ENCODE measurements at regions not wholly inside any gene's neighbourhood (a gene's known extent, or its start where the extent isn't known, plus 50 kb on each side); places are given as distances from the start of the nearest gene placed in this dataset.
A peak's percentile ranks its signal among the peaks of the same experiment; 100 is the strongest.

- TF ChIP-seq POLR2AphosphoS5 (IDR thresholded peaks at IDR 0.05) (peak in 1 of 4 donors; percentile 38), EP300 (IDR thresholded peaks at IDR 0.05) (no peak), POLR2A (IDR thresholded peaks at IDR 0.05) (no peak)
- H3K9me3 ChIP-seq, result no peaks in the 10 kb centered on the region
- intact Hi-C loops (cut with DNase I), result no loop called here
- no peaks in the 10 kb centered on the region for H3K27me3 ChIP-seq
- no peaks in the 10 kb centered on the region for H3K36me3 ChIP-seq
- no peak overlapping the region for H3K4me3 ChIP-seq
- no peak for DNase-seq
- peaks cover 0 to 17% (median 14%) of the 10 kb centered on the region in 4 donors for H3K4me1 ChIP-seq
- 33 to 61% methylated on average over 12 of the region's 12 CpGs for WGBS, 2 donors
- peak overlapping the region in 1 of 4 donors; percentile 55 for H3K27ac ChIP-seq
Observed at GRCh38 chr13:44259045-44260027, 114.3 kb upstream of the SERP2 start.

- no peaks in the 10 kb centered on the region for H3K9me3 ChIP-seq
- WGBS, 2 donors, result 97% methylated on average over 2 of the region's 2 CpGs
- no peaks in the 10 kb centered on the region for H3K27me3 ChIP-seq
- H3K27ac ChIP-seq, result peak overlapping the region in 1 of 4 donors; percentile 55
- H3K4me3 ChIP-seq, result no peak overlapping the region
- TF ChIP-seq CTCF (IDR thresholded peaks at IDR 0.05) (no peak), POLR2A (IDR thresholded peaks at IDR 0.05) (no peak), EP300 (IDR thresholded peaks at IDR 0.05) (no peak), POLR2AphosphoS5 (IDR thresholded peaks at IDR 0.05) (no peak)
- H3K36me3 ChIP-seq, result no peaks in the 10 kb centered on the region
- DNase-seq, result no peak
- H3K4me1 ChIP-seq, result peaks cover 0 to 17% (median 14%) of the 10 kb centered on the region in 4 donors
- intact Hi-C loops (cut with DNase I), result no loop called here
Observed at GRCh38 chr13:44260336-44260735, 113.3 kb upstream of the SERP2 start.

GRCh38 chr13:44263751-44264620 lies 109.6 kb upstream of the SERP2 start:
- H3K36me3 ChIP-seq, result no peaks in the 10 kb centered on the region
- H3K9me3 ChIP-seq, result no peaks in the 10 kb centered on the region
- TF ChIP-seq EP300 (IDR thresholded peaks at IDR 0.05) (no peak), CTCF (IDR thresholded peaks at IDR 0.05) (no peak), POLR2A (IDR thresholded peaks at IDR 0.05) (no peak), POLR2AphosphoS5 (IDR thresholded peaks at IDR 0.05) (no peak)
- DNase-seq, result no peak
- WGBS, 2 donors, result 89 to 90% methylated on average over 20 of the region's 20 CpGs
- H3K4me1 ChIP-seq, result peaks cover 0 to 13% (median 8%) of the 10 kb centered on the region in 4 donors
- no peak overlapping the region for H3K4me3 ChIP-seq
- no peaks in the 10 kb centered on the region for H3K27me3 ChIP-seq
- no peak overlapping the region for H3K27ac ChIP-seq
- intact Hi-C loops (cut with DNase I), result no loop called here

- no peaks in the 10 kb centered on the region for H3K27me3 ChIP-seq
- no peaks in the 10 kb centered on the region for H3K9me3 ChIP-seq
- WGBS, 2 donors, result 91% methylated on average over 3 of the region's 3 CpGs
- H3K27ac ChIP-seq, result no peak overlapping the region
- TF ChIP-seq POLR2A (IDR thresholded peaks at IDR 0.05) (no peak), EP300 (IDR thresholded peaks at IDR 0.05) (no peak), POLR2AphosphoS5 (IDR thresholded peaks at IDR 0.05) (no peak), CTCF (IDR thresholded peaks at IDR 0.05) (no peak)
- no peaks in the 10 kb centered on the region for H3K36me3 ChIP-seq
- DNase-seq, result no peak
- intact Hi-C loops (cut with DNase I), result no loop called here
- H3K4me1 ChIP-seq, result peaks cover 0 to 18% (median 15%) of the 10 kb centered on the region in 4 donors
- H3K4me3 ChIP-seq, result no peak overlapping the region
Observed at GRCh38 chr13:44266305-44266704, 107.3 kb upstream of the SERP2 start.

GRCh38 chr13:44266772-44267171 lies 106.9 kb upstream of the SERP2 start:
- no peaks in the 10 kb centered on the region for H3K9me3 ChIP-seq
- intact Hi-C loops (cut with DNase I), result no loop called here
- H3K4me3 ChIP-seq, result no peak overlapping the region
- H3K4me1 ChIP-seq, result peaks cover 0 to 22% (median 20%) of the 10 kb centered on the region in 4 donors
- WGBS, 2 donors, result 96 to 98% methylated on average over 1 of the region's 1 CpG
- TF ChIP-seq CTCF (IDR thresholded peaks at IDR 0.05) (no peak), POLR2A (IDR thresholded peaks at IDR 0.05) (no peak), POLR2AphosphoS5 (IDR thresholded peaks at IDR 0.05) (no peak), EP300 (IDR thresholded peaks at IDR 0.05) (no peak)
- DNase-seq, result no peak
- H3K27me3 ChIP-seq, result no peaks in the 10 kb centered on the region
- H3K27ac ChIP-seq, result no peak overlapping the region
- no peaks in the 10 kb centered on the region for H3K36me3 ChIP-seq

All from sigmoid colon (tissue), 6 donors.